ENCODE measurements at regions not wholly inside any gene's neighbourhood (a gene's known extent, or its start where the extent isn't known, plus 50 kb on each side); places are given as distances from the start of the nearest gene placed in this dataset.

- H3K27me3 ChIP-seq (ENCODE audit: control insufficient read depth, insufficient read depth, low read length, poor library complexity, severe bottlenecking) = peaks cover 100% of the 10 kb centered on the region
- no peak for TF ChIP-seq CTCF (conservative IDR thresholded peaks at IDR 0.05)
- Mint-ChIP-seq H3K36me3 (ENCODE audit: low read depth) (no peaks in the 10 kb centered on the region), H3K27me3 (ENCODE audit: insufficient read depth) (peaks cover 99% of the 10 kb centered on the region), H3K27ac (no peak overlapping the region), H3K4me1 (peaks cover 11% of the 10 kb centered on the region), H3K4me3 (no peak overlapping the region), H3K9me3 (no peaks in the 10 kb centered on the region)
- H3K4me1 ChIP-seq (ENCODE audit: control insufficient read depth, insufficient read depth, low read length) = peaks cover 5% of the 10 kb centered on the region
- H3K4me3 ChIP-seq (ENCODE audit: low read length) = no peak overlapping the region
- H3K9me3 ChIP-seq (ENCODE audit: control insufficient read depth, low read length) = no peaks in the 10 kb centered on the region
- no peak for DNase-seq
- H3K9ac ChIP-seq (ENCODE audit: extremely low read depth, low read length, poor library complexity, severe bottlenecking) = no peak overlapping the region
- no peaks in the 10 kb centered on the region for H3K36me3 ChIP-seq (ENCODE audit: control insufficient read depth, insufficient read depth, low read length)
- no peak overlapping the region for H3K27ac ChIP-seq (ENCODE audit: low read depth, low read length)
- 88 to 100% methylated on average over 2 to 3 of the region's 3 CpGs for WGBS, 2 experiments (ENCODE audit: insufficient coverage in 1 of 2, insufficient read length in 1 of 2)
These were observed 89.6 kb upstream of the PCDH8 start for GRCh38 chr13:52938065-52938464.

GRCh38 chr13:52936806-52937205, 88.4 kb upstream of the PCDH8 start:
- Histone ChIP-seq H3K36me3 (ENCODE audit: control insufficient read depth, insufficient read depth, low read length) (no peaks in the 10 kb centered on the region), H3K9me3 (ENCODE audit: control insufficient read depth, low read length) (no peaks in the 10 kb centered on the region), H3K4me1 (ENCODE audit: control insufficient read depth, insufficient read depth, low read length) (peaks cover 5% of the 10 kb centered on the region), H3K27ac (ENCODE audit: low read depth, low read length) (no peak overlapping the region), H3K4me3 (ENCODE audit: low read length) (no peak overlapping the region), H3K27me3 (ENCODE audit: control insufficient read depth, insufficient read depth, low read length, poor library complexity, severe bottlenecking) (peaks cover 100% of the 10 kb centered on the region), H3K9ac (ENCODE audit: extremely low read depth, low read length, poor library complexity, severe bottlenecking) (no peak overlapping the region)
- Mint-ChIP-seq H3K27me3 (ENCODE audit: insufficient read depth) (peaks cover 98% of the 10 kb centered on the region), H3K36me3 (ENCODE audit: low read depth) (no peaks in the 10 kb centered on the region), H3K9me3 (no peaks in the 10 kb centered on the region), H3K4me1 (peaks cover 11% of the 10 kb centered on the region), H3K4me3 (no peak overlapping the region), H3K27ac (no peak overlapping the region)
- no peak for DNase-seq
- WGBS, 2 experiments (ENCODE audit: insufficient coverage in 1 of 2, insufficient read length in 1 of 2) = 92 to 100% methylated on average over 2 of the region's 2 CpGs
- no peak for TF ChIP-seq CTCF (conservative IDR thresholded peaks at IDR 0.05)

GRCh38 chr13:52934258-52934657, 85.8 kb upstream of the PCDH8 start:
- Histone ChIP-seq H3K4me3 (ENCODE audit: low read length) (no peak overlapping the region), H3K9me3 (ENCODE audit: control insufficient read depth, low read length) (no peaks in the 10 kb centered on the region), H3K4me1 (ENCODE audit: control insufficient read depth, insufficient read depth, low read length) (peaks cover 5% of the 10 kb centered on the region), H3K27ac (ENCODE audit: low read depth, low read length) (peak overlapping the region; percentile 84), H3K27me3 (ENCODE audit: control insufficient read depth, insufficient read depth, low read length, poor library complexity, severe bottlenecking) (peaks cover 100% of the 10 kb centered on the region), H3K36me3 (ENCODE audit: control insufficient read depth, insufficient read depth, low read length) (no peaks in the 10 kb centered on the region), H3K9ac (ENCODE audit: extremely low read depth, low read length, poor library complexity, severe bottlenecking) (no peak overlapping the region)
- no peaks in the 10 kb centered on the region for H3K36me3 Mint-ChIP-seq (ENCODE audit: low read depth)
- peaks cover 20% of the 10 kb centered on the region for H3K4me1 Mint-ChIP-seq
- WGBS, 2 experiments (ENCODE audit: insufficient coverage in 1 of 2, insufficient read length in 1 of 2) = 78 to 85% methylated on average over 7 of the region's 7 CpGs
- H3K27me3 Mint-ChIP-seq (ENCODE audit: insufficient read depth) = peaks cover 90% of the 10 kb centered on the region
- TF ChIP-seq CTCF (conservative IDR thresholded peaks at IDR 0.05) = no peak
- H3K9me3 Mint-ChIP-seq = no peaks in the 10 kb centered on the region
- no peak overlapping the region for H3K4me3 Mint-ChIP-seq
- no peak for DNase-seq
- no peak overlapping the region for H3K27ac Mint-ChIP-seq
